ENCODE measurements at regions not wholly inside any gene's neighbourhood (a gene's known extent, or its start where the extent isn't known, plus 50 kb on each side); places are given as distances from the start of the nearest gene placed in this dataset.
"Not testable (repeated sequence)": the region's sequence is repeated elsewhere in the genome, so short reads cannot be mapped to it uniquely, and the experiment has no call there.

GRCh38 chr1:195173753-195174152 lies 1434.5 kb downstream of the KCNT2 start:
- no peak for DNase-seq

- DNase-seq, result not testable (repeated sequence)
These were observed 1448.4 kb downstream of the KCNT2 start for GRCh38 chr1:195159795-195160194.

GRCh38 chr1:195158091-195158490 lies 1450.1 kb downstream of the KCNT2 start:
- DNase-seq, result no peak

GRCh38 chr1:195153107-195153506 lies 1455.1 kb downstream of the KCNT2 start:
- no peak for DNase-seq

- DNase-seq, result no peak
These were observed 1457.5 kb downstream of the KCNT2 start for GRCh38 chr1:195150768-195151167.

- DNase-seq, result no peak
These were observed 1466.9 kb downstream of the KCNT2 start for GRCh38 chr1:195141294-195141693.

- no peak for DNase-seq
These were observed 1477.6 kb downstream of the KCNT2 start for GRCh38 chr1:195130598-195130997.

GRCh38 chr1:195122497-195122896 lies 1485.7 kb downstream of the KCNT2 start:
- DNase-seq, result no peak

GRCh38 chr1:195113471-195113870 lies 1494.8 kb downstream of the KCNT2 start:
- DNase-seq, result no peak

- DNase-seq, result no peak
These were observed 1502.5 kb downstream of the KCNT2 start for GRCh38 chr1:195105773-195106172.

GRCh38 chr1:195105281-195105680 lies 1503.0 kb downstream of the KCNT2 start:
- DNase-seq, result no peak

GRCh38 chr1:195097316-195097715 lies 1510.9 kb downstream of the KCNT2 start:
- DNase-seq, result no peak

- DNase-seq, result no peak
These were observed 1512.2 kb downstream of the KCNT2 start for GRCh38 chr1:195096051-195096521.

- DNase-seq, result no peak
These were observed 1523.0 kb downstream of the KCNT2 start for GRCh38 chr1:195085196-195085595.

GRCh38 chr1:195082183-195082582 lies 1526.1 kb downstream of the KCNT2 start:
- no peak for DNase-seq

- DNase-seq, result no peak
These were observed 1531.6 kb downstream of the KCNT2 start for GRCh38 chr1:195076682-195077081.

- no peak for DNase-seq
These were observed 1532.3 kb downstream of the KCNT2 start for GRCh38 chr1:195075973-195076372.

- DNase-seq, result no peak
These were observed 1536.8 kb downstream of the KCNT2 start for GRCh38 chr1:195071461-195071860.

- no peak for DNase-seq
These were observed 1542.8 kb downstream of the KCNT2 start for GRCh38 chr1:195065437-195065836.

- DNase-seq, result no peak
These were observed 1543.9 kb downstream of the KCNT2 start for GRCh38 chr1:195064358-195064757.

- no peak for DNase-seq
These were observed 1554.0 kb downstream of the KCNT2 start for GRCh38 chr1:195054217-195054687.

GRCh38 chr1:195053478-195053877 lies 1554.8 kb downstream of the KCNT2 start:
- no peak for DNase-seq

GRCh38 chr1:195047772-195048171 lies 1560.5 kb downstream of the KCNT2 start:
- DNase-seq, result no peak

- DNase-seq, result no peak
These were observed 1563.2 kb downstream of the KCNT2 start for GRCh38 chr1:195045072-195045471.

- no peak for DNase-seq
These were observed 1577.4 kb downstream of the KCNT2 start for GRCh38 chr1:195030793-195031192.

- DNase-seq, result no peak
These were observed 1581.4 kb downstream of the KCNT2 start for GRCh38 chr1:195026792-195027191.
